Tibial artery (tissue), 4 donors: ENCODE measurements at regions not wholly inside any gene's neighbourhood (a gene's known extent, or its start where the extent isn't known, plus 50 kb on each side); places are given as distances from the start of the nearest gene placed in this dataset.
"Not testable (repeated sequence)": the region's sequence is repeated elsewhere in the genome, so short reads cannot be mapped to it uniquely, and the experiment has no call there.

Experiments used
- DNase-seq, 2 donors: peaks; one replicate each; pipeline ENCODE4 v3.0.0-alpha.2; 2019
- H3K27ac ChIP-seq, 2 donors: fragments of 200-600 bp; sonication (generic) in 1 of 2; 1 replicate in 1 of 2; 2 replicates in 1 of 2; pipeline ENCODE4 v1.5.1; 2018 to 2019; ENCODE audit warnings: mild to moderate bottlenecking in 1 of 2
- H3K27me3 ChIP-seq, 2 donors: fragments of 200-600 bp; sonication (generic) in 1 of 2; one replicate each; pipeline versions ENCODE4 v1.5.1 to v1.6.0; 2016 to 2019
- H3K36me3 ChIP-seq, 3 donors: fragments of 200-600 bp; sonication (generic) in 2 of 3; one replicate each; pipeline ENCODE4 v1.5.1; 2016 to 2019; ENCODE audit warnings: mild to moderate bottlenecking in 2 of 3
- H3K4me1 ChIP-seq, 4 donors: fragments of 200-600 bp; sonication (generic) in 2 of 4; 1 replicate in 3 of 4; 2 replicates in 1 of 4; pipeline ENCODE4 v1.5.1; 2016 to 2019
- H3K4me3 ChIP-seq, 2 donors: fragments of 200-600 bp; sonication (generic) in 1 of 2; 1 replicate in 1 of 2; 2 replicates in 1 of 2; pipeline ENCODE4 v1.5.1; 2018 to 2019; ENCODE audit warnings: mild to moderate bottlenecking in 2 of 2
- H3K9me3 ChIP-seq, 3 donors: fragments of 200-600 bp; sonication (generic) in 1 of 3; one replicate each; pipeline ENCODE4 v1.5.1; 2016 to 2019
- intact Hi-C: fragments of 100-400 bp; cut with DNase I; formaldehyde crosslinking; loops from one replicate; pipeline ENCODE4 v1.15.0; 2023; ENCODE audit warnings: low total_unique reads
- TF ChIP-seq, protein P1 (sequence below), 2 experiments: fragments of 200-600 bp in 1 of 2; fragments of 450-650 bp in 1 of 2; IDR thresholded peaks; one replicate each; pipeline ENCODE4 v1.5.1; 2017 to 2019; ENCODE audit warnings: antibody characterized with exemption in 2 of 2, mild to moderate bottlenecking in 1 of 2, moderate library complexity in 1 of 2

GRCh38 chr10:52571516-52572182 lies 200.9 kb downstream of the MBL2 start:
- no peak overlapping the region for H3K4me3 ChIP-seq
- TF ChIP-seq, protein P1, sequence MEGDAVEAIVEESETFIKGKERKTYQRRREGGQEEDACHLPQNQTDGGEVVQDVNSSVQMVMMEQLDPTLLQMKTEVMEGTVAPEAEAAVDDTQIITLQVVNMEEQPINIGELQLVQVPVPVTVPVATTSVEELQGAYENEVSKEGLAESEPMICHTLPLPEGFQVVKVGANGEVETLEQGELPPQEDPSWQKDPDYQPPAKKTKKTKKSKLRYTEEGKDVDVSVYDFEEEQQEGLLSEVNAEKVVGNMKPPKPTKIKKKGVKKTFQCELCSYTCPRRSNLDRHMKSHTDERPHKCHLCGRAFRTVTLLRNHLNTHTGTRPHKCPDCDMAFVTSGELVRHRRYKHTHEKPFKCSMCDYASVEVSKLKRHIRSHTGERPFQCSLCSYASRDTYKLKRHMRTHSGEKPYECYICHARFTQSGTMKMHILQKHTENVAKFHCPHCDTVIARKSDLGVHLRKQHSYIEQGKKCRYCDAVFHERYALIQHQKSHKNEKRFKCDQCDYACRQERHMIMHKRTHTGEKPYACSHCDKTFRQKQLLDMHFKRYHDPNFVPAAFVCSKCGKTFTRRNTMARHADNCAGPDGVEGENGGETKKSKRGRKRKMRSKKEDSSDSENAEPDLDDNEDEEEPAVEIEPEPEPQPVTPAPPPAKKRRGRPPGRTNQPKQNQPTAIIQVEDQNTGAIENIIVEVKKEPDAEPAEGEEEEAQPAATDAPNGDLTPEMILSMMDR (IDR thresholded peaks at IDR 0.05) = no peak
- H3K27me3 ChIP-seq = peaks cover 0 to 5% of the 10 kb centered on the region in 2 donors
- no peaks in the 10 kb centered on the region for H3K36me3 ChIP-seq
- intact Hi-C loops = no loop called here
- no peaks in the 10 kb centered on the region for H3K4me1 ChIP-seq
- no peak overlapping the region for H3K27ac ChIP-seq
- no peaks in the 10 kb centered on the region for H3K9me3 ChIP-seq
- no peak for DNase-seq

DNA sequence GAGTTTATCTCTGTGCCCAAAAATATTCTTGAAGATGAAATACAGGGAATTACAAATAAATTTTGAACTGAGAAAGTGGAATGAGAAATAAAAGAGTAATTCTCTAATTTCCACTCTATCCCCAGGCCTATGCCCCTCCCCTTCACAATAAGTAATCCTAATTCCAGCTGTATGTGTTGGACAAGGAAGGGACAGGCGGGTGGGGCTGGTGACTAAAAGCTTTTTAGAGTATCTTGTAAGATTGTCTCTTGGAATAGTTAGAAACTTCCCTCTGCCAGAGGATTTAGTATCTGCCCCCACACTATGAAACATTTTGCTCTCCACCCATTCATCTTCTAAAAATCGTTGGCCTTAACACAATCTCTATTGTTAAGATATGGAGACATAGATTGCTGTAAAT lies 199.2 kb downstream of the MBL2 start:
- no peak overlapping the region for H3K4me3 ChIP-seq
- H3K27ac ChIP-seq = no peak overlapping the region
- H3K4me1 ChIP-seq = no peaks in the 10 kb centered on the region
- DNase-seq = no peak
- no peaks in the 10 kb centered on the region for H3K36me3 ChIP-seq
- H3K9me3 ChIP-seq = no peaks in the 10 kb centered on the region
- intact Hi-C loops = no loop called here
- TF ChIP-seq, protein P1 (IDR thresholded peaks at IDR 0.05) = no peak
- H3K27me3 ChIP-seq = peaks cover 0 to 5% of the 10 kb centered on the region in 2 donors

DNA sequence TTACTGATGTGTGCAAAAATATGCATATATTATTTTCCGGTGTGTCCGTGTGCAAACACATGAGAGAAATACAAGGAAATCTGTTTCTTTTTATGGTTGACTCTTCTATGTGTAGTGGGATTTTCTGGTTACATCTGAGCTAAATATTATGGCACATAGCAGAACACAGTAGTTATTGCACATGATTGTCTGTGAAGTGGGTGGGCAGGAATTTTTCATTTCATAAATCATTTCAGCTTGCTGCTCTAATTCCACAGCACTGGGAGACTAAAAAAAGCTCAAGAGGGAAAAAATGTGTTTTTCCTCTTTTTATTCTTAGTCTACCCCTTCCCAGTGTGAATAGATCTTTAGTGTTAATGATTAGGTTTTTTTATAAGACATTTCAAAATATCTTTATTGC lies 197.9 kb downstream of the MBL2 start:
- no peak for DNase-seq
- intact Hi-C loops = no loop called here
- Histone ChIP-seq H3K4me3 (no peak overlapping the region), H3K27ac (no peak overlapping the region), H3K27me3 (peaks cover 0 to 5% of the 10 kb centered on the region in 2 donors), H3K9me3 (no peaks in the 10 kb centered on the region), H3K36me3 (no peaks in the 10 kb centered on the region), H3K4me1 (no peaks in the 10 kb centered on the region)
- TF ChIP-seq, protein P1 (IDR thresholded peaks at IDR 0.05) = no peak

- DNase-seq = no peak
- Histone ChIP-seq H3K4me3 (no peak overlapping the region), H3K9me3 (no peaks in the 10 kb centered on the region), H3K36me3 (no peaks in the 10 kb centered on the region), H3K27me3 (peaks cover 0 to 5% of the 10 kb centered on the region in 2 donors), H3K4me1 (no peaks in the 10 kb centered on the region), H3K27ac (no peak overlapping the region)
- TF ChIP-seq, protein P1 (IDR thresholded peaks at IDR 0.05) = no peak
- intact Hi-C loops = no loop called here
These were observed 195.5 kb downstream of the MBL2 start for GRCh38 chr10:52577047-52577446.

DNA sequence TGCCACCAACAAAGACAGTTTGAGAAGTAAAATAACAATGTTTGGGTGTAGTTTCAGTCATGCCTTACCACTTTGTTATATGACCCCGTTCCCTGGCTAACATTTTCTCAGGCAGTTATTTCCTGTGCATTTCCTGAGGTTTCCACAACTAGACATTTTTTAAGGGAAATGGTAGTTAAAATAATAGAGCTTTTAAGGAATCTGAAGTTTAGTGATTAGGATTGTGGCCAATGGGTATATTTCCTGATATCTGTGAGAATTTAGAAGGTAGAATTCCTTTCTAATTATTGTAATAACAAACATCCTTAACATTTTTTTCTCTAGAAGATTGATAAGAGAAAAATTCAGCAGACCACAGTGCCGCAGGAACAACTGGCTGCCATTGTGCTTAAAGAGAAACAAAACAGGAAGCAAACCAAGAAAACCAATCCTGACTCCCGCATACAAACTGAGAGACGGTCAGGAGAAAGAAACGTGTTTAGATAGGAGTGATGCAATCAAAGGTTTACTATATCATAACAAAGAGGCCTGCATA lies 193.6 kb downstream of the MBL2 start:
- Histone ChIP-seq H3K9me3 (no peaks in the 10 kb centered on the region), H3K36me3 (no peaks in the 10 kb centered on the region), H3K27me3 (no peaks in the 10 kb centered on the region), H3K4me1 (no peaks in the 10 kb centered on the region), H3K27ac (no peak overlapping the region), H3K4me3 (no peak overlapping the region)
- intact Hi-C loops = no loop called here
- TF ChIP-seq, protein P1 (IDR thresholded peaks at IDR 0.05) = no peak
- DNase-seq = no peak

DNA sequence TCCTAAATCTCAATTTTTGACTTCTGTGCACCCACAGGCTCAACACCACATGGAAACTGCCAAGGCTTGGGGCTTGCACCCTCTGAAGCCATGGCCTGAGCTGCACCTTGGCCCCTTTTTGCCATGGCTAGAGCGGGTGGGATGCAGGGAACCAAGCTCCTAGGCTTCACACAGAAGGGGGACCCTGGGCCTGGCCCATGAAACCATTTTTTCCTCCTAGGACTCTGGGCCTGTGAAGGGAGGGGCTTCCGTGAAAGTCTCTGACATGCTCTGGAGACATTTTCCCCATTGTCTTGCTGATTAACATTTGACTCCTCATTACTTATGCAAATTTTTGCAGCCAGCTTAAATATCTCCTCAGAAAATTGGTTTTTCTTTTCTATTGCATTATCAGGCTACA lies 190.9 kb downstream of the MBL2 start:
- H3K27me3 ChIP-seq, H3K36me3 ChIP-seq, intact Hi-C loops, H3K4me1 ChIP-seq, H3K4me3 ChIP-seq, H3K27ac ChIP-seq, DNase-seq, H3K9me3 ChIP-seq: not testable (repeated sequence)
